Activated CD8-positive, alpha-beta memory T cell treated with anti-CD3 and anti-CD28 coated beads for 36 hours (primary cell): ENCODE measurements at regions not wholly inside any gene's neighbourhood (a gene's known extent, or its start where the extent isn't known, plus 50 kb on each side); places are given as distances from the start of the nearest gene placed in this dataset.

Source experiments
- CTCF ChIA-PET: fragments of 350-600 bp; sonication (Branson Sonifier 250); formaldehyde crosslinking; loops from one replicate; lab custom pipeline; 2021; ENCODE audit warnings: antibody characterized with exemption; lab: Charles Lee
- POLR2A ChIA-PET: fragments of 350-600 bp; sonication (Branson Sonifier 250); formaldehyde crosslinking; loops from one replicate; lab custom pipeline; 2021; ENCODE audit warnings: antibody characterized with exemption; lab: Charles Lee

DNA sequence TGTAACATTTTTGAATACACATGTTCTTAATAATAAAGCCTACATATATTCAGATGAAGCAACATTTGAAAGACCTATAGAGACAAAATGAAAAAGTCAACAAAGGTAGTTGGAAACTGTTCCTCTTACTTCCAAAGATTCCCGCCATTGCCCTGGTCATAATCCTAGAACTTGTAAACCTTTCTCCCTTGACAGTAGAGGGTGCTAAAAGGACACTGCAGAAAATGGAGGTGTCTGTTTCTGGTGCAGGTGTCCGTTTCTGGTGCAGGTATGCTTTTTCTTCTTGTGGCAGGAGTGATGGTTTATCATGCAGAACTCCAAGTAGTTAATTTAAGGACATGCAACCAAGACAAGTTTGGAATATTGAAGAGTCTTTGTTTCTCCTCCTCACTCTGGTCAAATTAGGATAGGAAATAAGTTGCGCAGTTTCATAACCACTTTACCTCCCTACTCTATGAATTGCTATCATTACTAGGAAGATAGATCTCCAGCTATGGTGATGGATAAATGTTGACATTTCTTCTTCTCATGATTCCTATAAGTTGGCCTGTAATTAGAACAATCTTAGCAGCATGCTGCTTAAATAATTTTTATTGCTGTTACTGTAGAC, 56.0 kb upstream of the FAM174A start:
- CTCF ChIA-PET = no interaction called here
- POLR2A ChIA-PET = no interaction called here

DNA sequence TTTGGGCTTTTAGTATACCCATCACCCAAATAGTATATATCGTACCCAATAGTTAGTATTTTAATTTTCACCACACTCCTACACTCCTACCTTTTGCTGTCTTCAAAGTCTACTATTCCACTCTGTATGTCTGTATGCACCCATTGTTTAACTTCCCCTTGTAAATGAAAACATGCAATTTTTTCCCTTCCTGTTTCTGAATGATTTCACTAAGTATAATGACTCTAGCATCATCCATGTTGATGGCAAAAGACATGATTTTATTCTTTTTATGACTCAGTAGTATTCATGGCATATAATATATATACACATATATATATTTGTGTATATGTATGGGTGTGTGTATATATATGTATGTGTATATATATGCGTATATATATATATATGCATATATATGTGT, 63.1 kb upstream of the FAM174A start:
- POLR2A ChIA-PET = no interaction called here
- CTCF ChIA-PET = no interaction called here

DNA sequence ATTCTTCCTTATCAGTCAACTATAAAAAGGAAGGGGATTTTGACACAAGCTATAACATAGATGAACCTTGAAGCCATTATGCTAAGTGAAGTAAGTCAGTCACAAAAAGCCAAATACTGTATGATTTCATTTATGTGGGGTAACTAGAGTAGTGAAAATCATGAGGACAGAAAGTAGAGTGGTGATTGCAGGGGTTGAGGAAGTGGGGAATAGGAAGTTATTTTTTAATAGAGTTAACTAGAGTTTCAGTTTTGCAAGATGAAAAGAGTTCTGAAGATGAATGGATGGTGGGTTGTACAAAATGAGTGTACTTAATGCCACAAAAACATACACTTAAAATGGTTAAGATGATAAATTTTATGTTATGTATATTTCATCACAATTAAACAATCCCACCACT, 65.4 kb upstream of the FAM174A start:
- POLR2A ChIA-PET = no interaction called here
- CTCF ChIA-PET = no interaction called here

DNA sequence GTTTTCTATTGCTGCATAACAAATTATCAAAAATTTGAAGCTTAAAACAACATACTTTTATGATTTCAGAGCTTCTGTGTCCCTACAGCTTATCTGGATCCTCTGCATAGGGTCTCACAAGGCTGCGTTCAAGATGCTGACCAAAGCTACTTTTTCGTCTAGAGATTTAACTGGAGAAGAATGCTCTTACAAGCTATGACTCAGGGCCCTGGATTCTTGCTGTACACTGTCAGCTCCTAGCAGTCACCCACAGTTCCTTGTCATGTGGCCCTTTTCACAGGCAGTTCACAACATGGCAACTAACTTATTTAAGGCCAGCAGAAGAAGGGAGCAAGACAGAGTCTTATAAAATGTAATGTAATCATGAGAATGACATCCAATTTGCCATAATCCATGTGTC, 70.8 kb upstream of the FAM174A start:
- ChIA-PET POLR2A (no interaction called here), CTCF (no interaction called here)

DNA sequence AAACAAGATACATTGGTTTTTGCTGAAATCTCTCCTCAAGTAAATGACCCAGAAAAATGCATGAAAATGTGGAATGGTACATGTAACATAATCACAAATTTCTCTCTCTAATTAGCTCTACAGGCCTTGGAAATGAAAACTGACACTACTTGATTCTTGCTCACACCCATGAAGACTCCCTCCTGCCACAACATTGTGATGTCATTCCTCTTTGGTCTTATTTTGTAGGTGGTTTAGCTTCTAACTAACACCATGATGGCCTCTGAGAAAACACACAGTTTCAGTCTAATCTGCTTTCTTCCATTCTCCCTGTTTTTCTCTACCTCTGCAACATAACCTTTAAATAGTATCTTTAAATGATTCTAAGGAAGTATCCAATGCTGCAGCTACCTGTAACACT, 78.6 kb upstream of the FAM174A start:
- ChIA-PET CTCF (no interaction called here), POLR2A (no interaction called here)

DNA sequence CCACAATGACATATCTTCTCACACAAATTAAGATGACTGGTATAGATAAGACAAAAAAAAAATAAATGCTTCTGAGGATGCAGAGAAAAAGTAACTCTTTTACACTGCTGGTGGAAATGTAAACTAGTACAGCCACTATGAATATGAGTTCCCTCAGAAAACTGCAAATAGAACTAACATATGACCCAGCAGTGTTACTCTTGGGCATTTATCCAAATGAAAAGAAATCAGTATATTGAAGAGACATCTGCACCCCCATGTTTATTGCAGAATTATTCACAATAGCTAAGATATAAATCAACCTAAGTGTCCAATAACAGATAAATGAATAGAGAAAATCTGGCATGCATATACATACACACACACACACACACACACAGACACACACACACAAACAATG, 83.0 kb upstream of the FAM174A start:
- ChIA-PET POLR2A (no interaction called here), CTCF (no interaction called here)

DNA sequence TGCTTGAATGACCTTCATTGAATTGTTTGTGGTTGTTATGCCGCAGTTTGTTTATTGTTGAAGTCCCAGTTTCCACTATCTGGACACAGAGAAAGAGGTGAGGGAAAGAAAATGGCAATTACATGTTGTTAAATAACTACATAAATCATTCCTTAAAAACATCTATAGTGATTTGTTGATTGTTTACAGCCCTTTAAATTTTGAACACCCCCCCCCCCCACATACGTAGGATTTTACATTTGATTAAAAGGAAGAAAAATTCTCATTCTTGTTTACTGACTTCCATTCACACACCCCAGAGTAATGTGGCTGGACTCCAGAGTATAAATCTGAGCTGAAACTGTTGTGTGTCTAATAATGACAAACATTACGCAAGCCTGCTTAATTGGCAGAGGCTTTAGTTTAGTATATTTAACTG, 87.1 kb upstream of the FAM174A start:
- ChIA-PET POLR2A (no interaction called here), CTCF (no interaction called here)

DNA sequence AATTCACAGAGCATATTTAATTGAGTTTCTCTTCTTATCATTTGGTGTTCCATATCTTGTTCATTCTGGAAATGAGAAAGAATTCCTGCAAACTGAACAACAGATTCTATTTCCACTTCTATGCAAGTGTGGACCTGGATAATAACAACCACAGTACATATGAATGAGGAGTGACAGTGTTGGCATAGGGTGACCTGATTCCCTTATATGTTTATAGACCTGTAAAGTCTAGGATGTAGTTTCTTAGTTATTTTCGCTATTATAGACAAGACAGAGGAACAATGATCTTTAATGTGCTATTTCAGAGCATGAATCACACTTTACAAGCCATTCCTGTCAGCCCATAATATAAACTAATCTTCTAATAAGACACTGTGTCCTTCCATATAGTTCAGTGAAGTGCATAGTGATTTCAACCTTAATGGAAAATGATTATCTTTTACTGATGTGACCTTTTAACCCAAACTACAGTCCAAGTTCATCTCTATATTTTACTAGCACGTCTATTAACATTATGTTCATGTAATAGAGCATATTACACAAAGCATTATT, 88.2 kb upstream of the FAM174A start:
- POLR2A ChIA-PET = no interaction called here
- CTCF ChIA-PET = no interaction called here

DNA sequence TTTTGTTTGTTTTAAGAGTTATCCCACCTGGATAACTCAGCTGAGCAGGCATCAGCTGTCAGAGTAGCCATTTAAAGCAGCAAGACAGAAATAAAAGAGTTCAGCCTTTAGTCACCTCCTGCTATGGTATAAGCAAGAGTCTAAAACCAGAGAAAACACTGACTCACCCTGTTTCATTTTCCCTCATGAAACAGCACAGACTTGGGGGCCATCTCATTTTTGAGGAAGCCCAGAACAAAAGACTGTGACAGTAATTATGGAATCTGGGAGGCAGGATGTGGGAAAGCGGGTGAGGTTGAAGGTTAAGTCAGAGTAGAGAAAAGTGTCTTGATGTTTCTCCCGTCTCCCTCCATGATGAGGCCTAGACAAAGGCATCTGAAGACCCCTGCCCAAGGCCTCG, 90.2 kb upstream of the FAM174A start:
- ChIA-PET CTCF (no interaction called here), POLR2A (no interaction called here)

DNA sequence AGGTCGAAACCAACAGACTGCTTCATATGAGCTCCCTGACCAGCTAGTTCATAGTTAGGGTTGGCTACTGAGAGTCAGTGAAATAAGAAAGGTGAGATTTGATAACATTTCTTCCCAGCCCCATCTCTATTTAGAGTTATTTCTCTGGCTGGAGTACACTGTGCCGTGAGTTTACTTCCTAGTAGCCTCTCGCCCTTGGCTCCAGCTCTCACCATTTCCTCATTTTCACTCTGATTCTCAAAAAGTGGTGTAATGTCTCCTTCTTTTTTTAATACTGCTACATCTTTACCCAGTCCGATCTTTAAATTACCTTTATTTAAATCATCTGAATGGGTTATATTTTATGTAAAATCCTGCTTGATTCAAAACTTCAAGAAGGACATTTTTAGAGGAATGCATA, 100.4 kb upstream of the FAM174A start:
- CTCF ChIA-PET = no interaction called here
- POLR2A ChIA-PET = no interaction called here

DNA sequence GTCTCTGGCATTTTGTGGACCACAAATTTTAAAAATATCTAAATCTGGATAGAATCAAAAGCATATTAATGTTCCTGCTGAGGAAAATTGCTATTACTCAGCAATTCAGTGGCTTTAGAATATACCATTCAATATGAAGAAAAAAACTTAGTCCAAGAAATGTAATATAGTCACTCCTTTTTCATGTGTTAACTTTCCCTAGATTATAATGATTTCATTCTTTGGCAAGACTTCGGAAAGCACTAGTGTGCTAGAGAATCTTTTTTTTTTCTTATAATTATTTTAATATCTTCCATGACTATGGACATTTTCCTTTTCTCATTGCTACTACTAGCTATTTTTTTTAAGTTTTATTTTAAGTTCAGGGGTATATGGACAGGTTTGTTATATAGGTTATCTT, 102.4 kb upstream of the FAM174A start:
- ChIA-PET POLR2A (no interaction called here), CTCF (no interaction called here)

DNA sequence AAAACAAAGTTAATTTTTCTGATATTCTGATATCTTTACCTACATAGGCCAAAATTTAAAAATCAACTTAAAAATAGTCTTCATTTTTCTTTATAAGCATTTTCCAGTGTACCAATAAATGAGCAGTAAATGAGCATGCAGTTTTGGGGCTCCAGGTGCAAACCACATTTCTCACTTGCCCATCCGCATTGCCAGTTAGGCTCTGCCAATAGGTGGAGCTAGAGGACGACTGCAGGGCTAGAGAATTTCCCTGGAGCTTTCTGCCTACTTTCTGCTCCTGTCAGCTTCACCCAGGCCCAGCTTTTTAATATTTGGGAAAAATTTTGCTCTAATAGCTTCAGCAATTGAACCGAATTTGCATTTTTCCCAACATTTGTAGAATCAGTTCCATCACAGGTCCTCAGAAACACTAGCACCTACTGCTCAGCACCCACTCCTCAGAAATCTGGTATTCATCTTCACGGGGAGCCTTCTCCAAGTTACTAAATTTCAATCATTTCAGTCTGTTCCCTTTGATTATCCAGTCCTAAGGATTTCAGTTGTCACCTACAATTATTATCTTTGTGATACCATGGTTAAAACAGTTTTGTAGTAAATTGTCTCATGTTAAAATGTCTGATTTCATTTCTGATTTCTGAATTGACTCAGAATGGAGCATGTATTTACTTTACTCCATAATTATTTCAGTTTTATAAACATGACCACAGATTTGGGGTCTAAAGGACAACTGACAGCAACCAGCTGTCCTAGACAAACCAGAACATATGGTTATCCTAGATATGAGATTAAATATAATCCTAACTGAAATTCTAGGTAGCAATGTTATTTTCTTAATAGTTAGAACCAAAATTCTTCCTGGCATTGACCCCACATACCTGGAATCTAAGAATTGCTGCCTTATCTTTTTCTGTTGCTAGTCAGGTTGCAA, 104.6 kb upstream of the FAM174A start:
- ChIA-PET POLR2A (no interaction called here), CTCF (no interaction called here)

DNA sequence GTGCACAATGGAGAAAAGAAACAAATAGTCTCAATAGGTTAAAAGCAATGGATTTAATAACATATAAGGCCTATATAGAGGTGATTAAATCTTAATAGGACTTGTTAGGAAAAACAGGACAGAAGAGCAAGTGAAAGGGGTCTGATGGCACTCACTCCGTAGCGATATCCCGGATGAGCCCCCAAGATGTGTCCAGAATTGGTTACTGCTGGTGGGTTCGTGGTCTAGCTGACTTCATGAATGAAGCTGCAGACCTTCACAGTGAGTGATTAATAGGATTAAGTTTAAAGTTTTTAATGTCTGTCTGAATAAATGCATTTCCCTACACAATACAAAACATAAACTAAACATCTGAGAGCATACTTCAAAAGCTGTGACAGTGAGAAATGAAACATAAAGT, 110.4 kb upstream of the FAM174A start:
- CTCF ChIA-PET = no interaction called here
- POLR2A ChIA-PET = no interaction called here

DNA sequence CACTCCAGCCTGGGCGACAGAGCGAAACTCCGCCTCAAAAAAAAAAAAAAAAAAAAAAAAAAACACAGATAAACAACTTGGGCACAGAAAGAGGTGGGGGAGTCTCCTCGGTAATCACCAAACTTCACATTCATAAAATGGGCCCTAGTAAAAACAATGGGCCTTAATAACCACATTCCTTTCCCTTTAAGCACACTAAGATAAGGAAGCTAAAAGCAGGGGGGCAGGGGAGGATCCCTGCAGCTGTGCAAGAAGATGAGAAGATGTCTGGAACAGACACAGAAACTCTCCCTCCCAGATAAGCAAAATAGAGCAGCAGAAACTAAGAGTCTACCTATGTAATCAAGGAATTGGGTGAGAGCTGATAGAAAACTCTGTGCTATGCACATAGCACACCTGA, 111.2 kb upstream of the FAM174A start:
- CTCF ChIA-PET = no interaction called here

DNA sequence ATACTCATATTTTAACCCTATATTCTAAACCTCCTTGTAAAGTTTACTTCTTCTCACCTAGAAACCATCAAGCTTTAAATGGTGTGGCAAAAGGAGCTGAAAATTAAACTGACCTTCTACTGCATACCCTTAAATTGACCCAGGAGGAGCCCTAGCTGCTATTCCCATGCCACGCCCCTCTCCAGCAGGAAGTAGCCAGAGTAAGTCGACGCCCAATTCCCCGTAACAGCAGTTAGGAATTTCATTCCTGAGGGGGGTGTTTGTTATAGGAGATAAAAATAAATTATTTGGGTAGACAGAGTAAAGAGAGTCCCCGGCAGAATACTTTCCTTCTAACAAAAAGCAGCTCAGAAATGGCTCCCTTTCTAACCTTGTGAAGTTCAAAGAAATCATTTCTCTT, 111.8 kb upstream of the FAM174A start:
- CTCF ChIA-PET = no interaction called here
- POLR2A ChIA-PET = no interaction called here

More for the DNA sequence above, 111.2 kb upstream of the FAM174A start:
- POLR2A ChIA-PET = no interaction called here

DNA sequence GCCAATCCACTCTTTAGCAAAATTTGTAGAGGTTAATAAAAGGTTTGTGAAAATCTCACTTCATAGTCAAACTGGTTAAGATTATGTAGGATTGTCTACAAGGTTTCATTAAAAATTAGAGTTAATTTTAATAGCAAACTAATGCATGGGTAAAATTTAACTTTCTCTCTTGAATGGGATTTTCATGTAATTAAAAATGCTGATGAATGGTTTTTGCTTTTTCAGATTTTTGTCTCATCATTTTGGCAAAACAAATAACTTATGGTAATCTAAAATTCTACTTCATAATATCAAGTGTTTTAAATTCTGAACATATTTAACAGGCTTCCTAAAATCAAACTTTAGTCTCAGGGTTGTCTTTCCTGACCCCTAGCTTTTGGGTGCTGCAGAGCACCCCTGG, 113.8 kb upstream of the FAM174A start:
- CTCF ChIA-PET = no interaction called here
- POLR2A ChIA-PET = no interaction called here

DNA sequence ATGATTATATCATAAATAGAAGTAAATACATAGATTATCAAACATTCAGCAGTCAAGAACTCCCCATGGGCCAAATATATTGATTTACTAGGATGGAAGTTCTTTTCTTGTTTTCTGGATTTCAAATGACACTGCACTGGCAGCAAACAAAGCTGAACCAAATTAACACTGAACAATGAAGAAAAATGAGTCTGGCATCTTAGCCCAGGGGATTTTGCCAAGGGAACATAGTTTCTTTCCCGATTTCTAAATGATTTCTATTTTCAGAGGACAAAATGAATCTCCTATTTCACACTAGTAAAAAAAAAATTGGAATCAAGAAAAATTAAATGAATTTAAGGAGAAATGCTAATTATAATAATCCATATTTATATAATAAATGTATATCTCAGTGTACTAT, 116.9 kb upstream of the FAM174A start:
- CTCF ChIA-PET = no interaction called here
- POLR2A ChIA-PET = no interaction called here

DNA sequence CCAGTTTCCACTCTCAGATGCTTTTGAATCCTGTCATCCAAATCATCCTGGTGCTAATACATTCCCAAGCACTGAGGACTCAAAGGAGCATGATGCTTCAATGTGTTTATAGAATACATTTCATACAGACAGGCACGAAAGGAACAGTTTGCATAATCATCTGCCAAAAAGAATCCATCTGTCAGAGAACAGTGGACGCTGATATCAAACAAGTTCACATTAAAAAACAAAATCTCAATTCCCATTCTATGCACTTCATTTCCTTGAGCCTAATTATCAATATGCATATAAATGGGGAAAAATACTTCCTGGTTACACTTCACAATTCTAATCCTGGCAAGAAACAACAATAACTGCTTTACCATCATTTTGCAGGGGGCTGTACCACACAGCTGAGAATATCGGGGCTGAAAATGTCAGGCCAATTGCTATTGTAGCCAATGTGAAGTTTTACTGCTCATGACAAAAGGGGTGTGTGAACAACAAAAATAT, 125.5 kb upstream of the FAM174A start:
- ChIA-PET POLR2A (no interaction called here), CTCF (no interaction called here)

DNA sequence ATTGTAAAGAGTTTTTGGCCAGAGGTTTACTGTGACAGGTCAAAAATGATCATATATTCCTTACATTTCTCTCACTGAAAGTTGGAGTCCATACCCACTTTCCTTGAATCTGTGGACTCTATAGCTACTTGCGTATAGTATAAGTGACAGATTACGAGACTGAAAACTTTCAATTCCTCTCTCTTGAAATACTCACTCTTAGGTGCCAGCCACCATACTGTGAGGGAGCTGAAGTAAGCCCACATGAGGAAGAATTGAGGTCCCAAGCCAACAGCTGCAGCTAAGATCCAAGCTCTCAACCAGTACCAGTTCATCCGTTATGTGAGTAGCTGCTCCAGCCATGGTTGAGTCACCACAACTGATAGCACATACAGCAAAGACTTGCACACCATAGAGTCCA, 128.1 kb upstream of the FAM174A start:
- CTCF ChIA-PET = no interaction called here
- POLR2A ChIA-PET = no interaction called here

DNA sequence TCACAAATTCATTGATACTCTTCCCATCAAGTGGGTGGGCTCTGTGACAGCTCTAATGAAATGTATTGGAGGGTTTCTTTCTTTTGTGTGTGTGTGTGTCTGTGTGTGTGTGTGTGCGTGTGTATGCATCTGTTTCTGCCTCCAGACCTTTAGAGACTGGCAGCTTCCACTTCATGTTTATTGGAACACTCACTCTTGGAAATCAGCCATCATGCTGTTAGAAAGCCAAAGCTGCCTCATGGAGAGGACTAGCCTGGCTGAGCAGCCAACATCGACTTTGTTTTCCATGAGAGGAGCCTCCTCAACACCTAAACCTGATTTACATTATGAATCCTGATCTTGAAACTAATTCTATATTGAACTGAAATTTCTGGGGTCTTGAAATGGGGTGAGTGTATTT, 128.5 kb upstream of the FAM174A start:
- CTCF ChIA-PET = no interaction called here

DNA sequence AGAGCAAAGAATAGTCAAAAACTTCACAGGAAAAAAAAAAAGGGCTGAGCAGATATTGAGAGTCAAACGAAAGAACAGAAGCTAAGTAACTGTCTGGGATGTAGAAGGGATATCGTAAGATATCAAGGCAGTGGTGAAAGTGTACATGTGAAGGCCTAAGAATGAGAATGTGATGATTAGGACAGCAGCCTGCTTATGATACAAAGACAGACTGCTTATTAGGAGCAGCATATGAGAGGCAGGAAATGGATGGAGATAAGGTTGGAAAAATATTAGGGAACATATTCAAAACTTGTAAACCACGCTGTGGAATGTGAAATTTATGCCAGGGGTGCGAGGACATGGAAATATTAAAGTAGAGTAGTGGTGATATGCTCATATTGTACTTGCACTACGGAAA, 133.1 kb upstream of the FAM174A start:
- POLR2A ChIA-PET = no interaction called here
- CTCF ChIA-PET = no interaction called here

More for the DNA sequence above, 128.5 kb upstream of the FAM174A start:
- POLR2A ChIA-PET = no interaction called here
